Omental fat pad (tissue), 3 donors: ENCODE measurements at regions not wholly inside any gene's neighbourhood (a gene's known extent, or its start where the extent isn't known, plus 50 kb on each side); places are given as distances from the start of the nearest gene placed in this dataset.
"Not testable (repeated sequence)": the region's sequence is repeated elsewhere in the genome, so short reads cannot be mapped to it uniquely, and the experiment has no call there.

Source experiments
- ATAC-seq: fragments of 150-250 bp; one replicate; pipeline ENCODE4 v1.9.1; 2016; ENCODE audit warnings: mild to moderate bottlenecking, moderate library complexity; ENCODE audit not compliant: low FRiP score
- DNase-seq: peaks from one replicate; pipeline ENCODE4 v3.0.0-alpha.2; 2019; ENCODE audit warnings: low spot score
- TF ChIP-seq, protein P1 (sequence below), 3 donors: fragments of 450-650 bp; IDR thresholded peaks; one replicate each; pipeline ENCODE4 v1.5.1; 2016 to 2017; ENCODE audit warnings: antibody characterized with exemption in 3 of 3, mild to moderate bottlenecking in 3 of 3, moderate library complexity in 2 of 3

DNA sequence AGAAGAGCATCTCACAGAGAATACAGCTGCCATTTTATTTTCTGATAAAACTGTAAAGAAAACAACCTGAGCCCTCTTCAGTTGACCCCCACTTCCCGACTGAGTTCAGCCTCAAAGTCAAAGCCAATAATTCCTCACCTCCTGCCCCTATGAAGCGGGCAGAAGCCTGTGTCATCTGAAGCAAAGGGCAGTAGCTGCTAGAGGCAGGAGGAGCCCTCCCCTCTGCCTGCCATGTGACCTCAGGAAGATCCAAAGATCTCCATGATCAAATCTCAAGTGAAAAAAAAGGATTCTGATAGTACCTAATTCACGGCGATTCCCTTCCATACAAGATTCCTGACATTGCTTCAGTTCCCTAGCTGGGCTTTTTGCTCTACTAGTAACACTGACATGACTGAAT, 223.1 kb upstream of the CAND1 start:
- no peak for ATAC-seq
- TF ChIP-seq, protein P1, sequence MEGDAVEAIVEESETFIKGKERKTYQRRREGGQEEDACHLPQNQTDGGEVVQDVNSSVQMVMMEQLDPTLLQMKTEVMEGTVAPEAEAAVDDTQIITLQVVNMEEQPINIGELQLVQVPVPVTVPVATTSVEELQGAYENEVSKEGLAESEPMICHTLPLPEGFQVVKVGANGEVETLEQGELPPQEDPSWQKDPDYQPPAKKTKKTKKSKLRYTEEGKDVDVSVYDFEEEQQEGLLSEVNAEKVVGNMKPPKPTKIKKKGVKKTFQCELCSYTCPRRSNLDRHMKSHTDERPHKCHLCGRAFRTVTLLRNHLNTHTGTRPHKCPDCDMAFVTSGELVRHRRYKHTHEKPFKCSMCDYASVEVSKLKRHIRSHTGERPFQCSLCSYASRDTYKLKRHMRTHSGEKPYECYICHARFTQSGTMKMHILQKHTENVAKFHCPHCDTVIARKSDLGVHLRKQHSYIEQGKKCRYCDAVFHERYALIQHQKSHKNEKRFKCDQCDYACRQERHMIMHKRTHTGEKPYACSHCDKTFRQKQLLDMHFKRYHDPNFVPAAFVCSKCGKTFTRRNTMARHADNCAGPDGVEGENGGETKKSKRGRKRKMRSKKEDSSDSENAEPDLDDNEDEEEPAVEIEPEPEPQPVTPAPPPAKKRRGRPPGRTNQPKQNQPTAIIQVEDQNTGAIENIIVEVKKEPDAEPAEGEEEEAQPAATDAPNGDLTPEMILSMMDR (IDR thresholded peaks at IDR 0.05), result no peak
- no peak for DNase-seq

DNA sequence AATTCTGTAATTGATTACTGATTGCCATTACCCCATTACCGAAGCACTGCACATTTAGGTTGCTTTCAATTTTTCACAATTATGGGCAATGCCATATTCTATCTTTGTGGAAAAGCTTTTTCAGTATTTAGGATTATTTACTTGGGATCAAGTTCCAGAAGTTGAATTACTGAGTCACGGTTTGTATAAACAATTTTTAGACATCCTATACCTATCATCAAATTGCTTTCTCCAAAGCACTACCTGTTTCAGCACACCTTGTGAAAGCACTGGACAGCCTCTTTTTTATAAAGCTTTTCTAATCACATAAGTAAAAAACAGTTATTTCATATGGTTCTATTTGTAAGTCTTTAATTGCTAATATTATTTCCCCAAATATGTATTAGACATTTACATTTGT, 221.5 kb upstream of the CAND1 start:
- no peak for ATAC-seq
- TF ChIP-seq, protein P1 (IDR thresholded peaks at IDR 0.05), result no peak
- no peak for DNase-seq

DNA sequence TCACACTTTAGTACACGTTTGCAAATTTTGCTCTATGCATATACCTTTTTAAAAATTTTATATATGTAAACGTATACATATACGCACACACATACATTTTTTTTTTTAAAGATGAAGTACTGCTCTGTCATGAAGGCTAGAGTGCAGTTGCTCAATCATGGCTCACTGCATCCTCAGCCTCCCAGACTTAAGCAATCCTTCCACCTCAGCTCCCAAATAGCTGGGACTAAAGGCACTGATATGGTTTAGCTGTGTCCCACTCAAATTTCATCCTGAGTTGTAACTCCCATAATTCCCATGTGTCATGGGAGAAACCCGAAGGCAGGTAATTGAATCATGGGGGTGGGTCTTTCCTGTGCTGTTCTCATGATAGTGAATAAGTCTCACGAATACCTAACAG, 220.8 kb upstream of the CAND1 start:
- no peak for DNase-seq
- peak; percentile 77 for ATAC-seq
- TF ChIP-seq, protein P1 (IDR thresholded peaks at IDR 0.05), result no peak

DNA sequence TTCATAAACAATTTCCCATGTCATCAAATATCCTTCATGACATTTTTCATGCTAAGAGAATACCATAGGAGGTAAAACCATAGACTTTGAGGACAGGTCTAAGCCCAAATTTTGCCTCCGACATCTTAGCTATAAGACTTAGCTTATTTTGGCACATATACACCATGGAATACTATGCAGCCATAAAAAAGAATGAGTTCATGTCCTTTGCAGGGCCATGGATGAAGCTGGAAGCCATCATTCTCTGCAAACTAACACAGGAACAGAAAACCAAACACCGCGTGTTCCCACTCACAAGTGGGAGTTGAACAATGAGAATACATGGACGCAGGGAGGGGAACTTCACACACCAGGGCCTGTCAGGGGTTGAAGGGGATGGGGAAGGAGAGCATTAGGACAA, 220.0 kb upstream of the CAND1 start:
- DNase-seq, ATAC-seq: not testable (repeated sequence)

DNA sequence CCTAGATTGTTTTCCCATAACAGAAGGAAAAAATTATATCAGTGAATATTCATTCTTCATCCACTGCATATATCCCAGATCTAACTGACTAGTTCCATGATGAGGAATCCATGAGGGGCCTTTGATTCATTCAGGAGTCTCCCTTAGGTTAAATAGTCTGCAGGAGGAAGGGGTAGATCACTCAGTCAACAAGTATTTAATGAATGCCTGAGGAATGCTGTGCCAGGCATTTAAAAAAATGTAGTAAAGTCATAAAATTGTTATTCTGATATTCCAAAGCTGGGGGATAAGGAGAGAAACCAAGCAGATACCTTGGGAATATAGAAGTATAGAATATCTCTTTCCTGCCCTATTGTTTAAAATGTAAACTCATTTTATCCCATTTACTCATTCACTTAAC, 216.2 kb upstream of the CAND1 start:
- DNase-seq (no peak), ATAC-seq (peak; percentile 73)
- TF ChIP-seq, protein P1 (IDR thresholded peaks at IDR 0.05), result no peak

DNA sequence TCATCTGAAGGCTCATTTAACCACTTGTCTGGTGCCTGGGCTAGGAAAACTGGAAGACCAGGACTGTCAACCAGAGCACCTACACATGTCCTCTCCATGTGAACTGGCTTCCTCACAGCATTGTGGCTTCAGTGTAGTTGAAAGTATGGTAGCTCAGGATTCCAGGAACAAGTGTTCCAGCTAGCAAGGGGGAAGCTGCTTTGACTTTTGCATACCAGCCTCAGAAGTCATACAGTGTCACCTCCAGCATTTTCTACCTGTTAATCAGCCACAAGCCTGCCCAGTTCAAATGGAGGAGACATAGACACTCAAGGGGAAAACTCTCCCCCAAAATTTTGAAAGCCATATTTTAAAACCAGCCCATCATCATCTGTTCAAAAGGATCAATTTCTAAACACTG, 212.8 kb upstream of the CAND1 start:
- TF ChIP-seq, protein P1 (IDR thresholded peaks at IDR 0.05), result no peak
- DNase-seq, result no peak
- no peak for ATAC-seq

DNA sequence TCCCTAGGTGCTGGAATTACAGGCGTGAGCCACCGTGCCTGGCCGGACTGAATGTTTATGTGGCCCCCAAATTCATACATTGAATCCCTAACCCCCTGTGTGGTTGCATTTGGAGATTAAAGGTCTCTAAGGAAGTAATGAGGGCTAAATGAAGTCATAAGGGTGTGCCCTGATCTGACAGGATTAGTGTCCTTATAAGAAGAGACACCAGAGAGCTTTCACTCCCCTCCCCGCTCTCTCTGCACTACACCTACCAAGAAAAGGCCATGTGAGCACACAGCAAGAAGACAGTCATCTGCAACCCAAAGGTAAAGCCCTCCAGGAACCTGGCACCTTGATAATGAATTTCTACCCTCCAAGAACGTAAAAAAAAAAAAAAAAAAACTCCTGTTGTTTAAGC, 212.1 kb upstream of the CAND1 start:
- TF ChIP-seq, protein P1 (IDR thresholded peaks at IDR 0.05), result no peak
- ATAC-seq (no peak), DNase-seq (no peak)

DNA sequence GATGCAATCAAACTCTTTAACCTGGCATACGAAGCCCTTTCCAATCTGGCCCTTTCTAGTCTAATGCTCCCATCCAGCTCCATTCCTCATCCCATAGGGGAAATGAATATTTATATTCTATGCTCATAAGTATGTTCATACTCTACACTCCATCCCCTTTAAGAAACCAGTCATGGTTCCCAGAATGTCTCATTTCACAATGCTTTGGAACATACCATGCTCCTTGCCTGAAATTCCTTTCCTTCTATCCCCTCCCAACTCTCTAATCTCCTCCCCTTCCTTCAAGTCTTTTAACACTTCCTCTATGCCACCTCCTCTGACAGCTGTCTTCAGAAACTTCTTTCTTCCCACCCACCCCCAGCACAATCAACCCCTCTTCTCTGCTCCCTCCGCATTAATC, 207.0 kb upstream of the CAND1 start:
- peak; percentile 93 for ATAC-seq
- no peak for DNase-seq
- TF ChIP-seq, protein P1 (IDR thresholded peaks at IDR 0.05), result no peak
